ENCODE measurements at regions not wholly inside any gene's neighbourhood (a gene's known extent, or its start where the extent isn't known, plus 50 kb on each side); places are given as distances from the start of the nearest gene placed in this dataset.

DNA sequence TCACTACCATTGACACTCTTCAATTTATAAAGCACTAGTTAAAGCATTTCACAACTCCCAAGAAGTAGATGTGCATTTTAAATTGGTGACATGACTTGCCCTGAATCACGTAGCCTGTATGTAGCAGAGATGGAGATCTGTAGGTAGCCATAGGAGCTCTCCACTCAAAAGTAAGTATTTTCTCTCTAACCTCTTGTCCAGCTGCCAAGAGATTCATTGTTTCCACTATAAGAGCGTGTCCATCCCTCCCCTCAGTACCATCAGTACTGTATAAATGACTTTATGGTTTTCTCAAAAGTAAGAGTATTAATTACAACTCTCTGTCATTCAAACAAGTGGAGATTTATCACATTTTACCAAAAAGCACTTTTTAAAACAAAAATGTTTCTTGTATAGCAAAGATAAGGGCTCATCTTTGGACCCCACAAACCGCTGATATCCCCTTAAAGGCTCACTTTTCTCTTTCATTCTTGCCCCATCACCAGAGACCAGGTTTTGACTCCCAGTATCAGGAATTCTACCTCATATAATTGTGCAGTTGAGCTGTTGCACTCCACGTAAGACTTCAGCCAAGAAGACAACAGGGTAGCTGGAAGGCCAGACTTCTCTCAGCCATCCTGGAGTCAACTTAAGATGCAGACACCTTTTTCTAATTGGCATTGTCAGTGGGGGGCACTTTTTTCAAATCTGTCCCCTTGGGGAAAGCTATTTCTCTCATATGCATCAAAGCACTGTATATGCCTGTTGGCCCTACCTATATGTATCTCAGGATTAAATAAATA lies 78.0 kb upstream of the GALNT5 start:
- H3K36me3 ChIP-seq (ENCODE audit: control insufficient read depth, low read length), result no peaks in the 10 kb centered on the region
- H3K79me2 ChIP-seq (ENCODE audit: control insufficient read depth, low read length), result no peaks in the 10 kb centered on the region
- H3K4me1 ChIP-seq (ENCODE audit: control insufficient read depth, low read length), result no peaks in the 10 kb centered on the region
- no peaks in the 10 kb centered on the region for H4K20me1 ChIP-seq (ENCODE audit: control insufficient read depth, insufficient read depth, low read depth, low read length)
- H3K9me2 ChIP-seq (replicated peaks; ENCODE audit: control insufficient read depth, low read length), result no peaks in the 10 kb centered on the region
- no peaks in the 10 kb centered on the region for H3K9me3 ChIP-seq (ENCODE audit: control insufficient read depth, insufficient read depth, low read length)
- H3K27ac ChIP-seq (ENCODE audit: low read depth, low read length), result no peak overlapping the region
- no peak overlapping the region for H3K4me3 ChIP-seq (ENCODE audit: low read length)
- no peak overlapping the region for H3K4me2 ChIP-seq (ENCODE audit: low read length)
- H3K27me3 ChIP-seq (ENCODE audit: control insufficient read depth, low read length), result no peaks in the 10 kb centered on the region
- no peak for TF ChIP-seq EZH2phosphoT487 (IDR thresholded peaks at IDR 0.05; ENCODE audit: borderline replicate concordance, low read length)
- TF ChIP-seq, protein P1, sequence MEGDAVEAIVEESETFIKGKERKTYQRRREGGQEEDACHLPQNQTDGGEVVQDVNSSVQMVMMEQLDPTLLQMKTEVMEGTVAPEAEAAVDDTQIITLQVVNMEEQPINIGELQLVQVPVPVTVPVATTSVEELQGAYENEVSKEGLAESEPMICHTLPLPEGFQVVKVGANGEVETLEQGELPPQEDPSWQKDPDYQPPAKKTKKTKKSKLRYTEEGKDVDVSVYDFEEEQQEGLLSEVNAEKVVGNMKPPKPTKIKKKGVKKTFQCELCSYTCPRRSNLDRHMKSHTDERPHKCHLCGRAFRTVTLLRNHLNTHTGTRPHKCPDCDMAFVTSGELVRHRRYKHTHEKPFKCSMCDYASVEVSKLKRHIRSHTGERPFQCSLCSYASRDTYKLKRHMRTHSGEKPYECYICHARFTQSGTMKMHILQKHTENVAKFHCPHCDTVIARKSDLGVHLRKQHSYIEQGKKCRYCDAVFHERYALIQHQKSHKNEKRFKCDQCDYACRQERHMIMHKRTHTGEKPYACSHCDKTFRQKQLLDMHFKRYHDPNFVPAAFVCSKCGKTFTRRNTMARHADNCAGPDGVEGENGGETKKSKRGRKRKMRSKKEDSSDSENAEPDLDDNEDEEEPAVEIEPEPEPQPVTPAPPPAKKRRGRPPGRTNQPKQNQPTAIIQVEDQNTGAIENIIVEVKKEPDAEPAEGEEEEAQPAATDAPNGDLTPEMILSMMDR (IDR thresholded peaks at IDR 0.05; ENCODE audit: low read depth, low read length, poor library complexity, severe bottlenecking), result no peak
- no peaks in the 10 kb centered on the region for H3F3A ChIP-seq (ENCODE audit: control insufficient read depth, insufficient read depth)

DNA sequence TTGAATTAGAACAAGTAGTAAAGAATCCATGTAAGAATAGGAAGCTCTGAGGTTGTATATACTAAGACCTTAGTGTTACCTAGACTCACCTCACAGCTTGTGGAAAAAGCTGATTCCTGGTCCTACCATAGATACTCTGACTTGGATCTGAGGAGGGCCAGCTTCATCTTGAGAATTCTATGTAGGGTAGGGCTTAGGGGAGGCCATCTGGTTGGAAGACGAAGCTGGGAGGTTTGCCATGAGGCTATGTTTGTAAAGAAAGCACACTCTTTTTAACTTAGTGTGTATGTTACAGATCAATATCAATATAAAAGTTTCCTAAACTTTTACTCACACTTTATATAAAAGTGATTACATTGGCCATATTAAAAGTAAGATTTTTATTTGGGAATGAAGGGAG lies 77.1 kb upstream of the GALNT5 start:
- H3K9me3 ChIP-seq (ENCODE audit: control insufficient read depth, insufficient read depth, low read length), result no peaks in the 10 kb centered on the region
- H3F3A ChIP-seq (ENCODE audit: control insufficient read depth, insufficient read depth), result no peaks in the 10 kb centered on the region
- H3K4me2 ChIP-seq (ENCODE audit: low read length), result no peak overlapping the region
- no peaks in the 10 kb centered on the region for H4K20me1 ChIP-seq (ENCODE audit: control insufficient read depth, insufficient read depth, low read depth, low read length)
- 0 out of 2 replicates have a peak, but pooled peaks cover 3% of the 10 kb centered on the region for H3K27me3 ChIP-seq (ENCODE audit: control insufficient read depth, low read length)
- no peaks in the 10 kb centered on the region for H3K79me2 ChIP-seq (ENCODE audit: control insufficient read depth, low read length)
- H3K4me1 ChIP-seq (ENCODE audit: control insufficient read depth, low read length), result no peaks in the 10 kb centered on the region
- no peaks in the 10 kb centered on the region for H3K36me3 ChIP-seq (ENCODE audit: control insufficient read depth, low read length)
- no peak overlapping the region for H3K27ac ChIP-seq (ENCODE audit: low read depth, low read length)
- H3K4me3 ChIP-seq (ENCODE audit: low read length), result no peak overlapping the region
- H3K9me2 ChIP-seq (replicated peaks; ENCODE audit: control insufficient read depth, low read length), result no peaks in the 10 kb centered on the region
- TF ChIP-seq EZH2phosphoT487 (IDR thresholded peaks at IDR 0.05; ENCODE audit: borderline replicate concordance, low read length), result no peak
- TF ChIP-seq, protein P1 (IDR thresholded peaks at IDR 0.05; ENCODE audit: low read depth, low read length, poor library complexity, severe bottlenecking), result no peak

DNA sequence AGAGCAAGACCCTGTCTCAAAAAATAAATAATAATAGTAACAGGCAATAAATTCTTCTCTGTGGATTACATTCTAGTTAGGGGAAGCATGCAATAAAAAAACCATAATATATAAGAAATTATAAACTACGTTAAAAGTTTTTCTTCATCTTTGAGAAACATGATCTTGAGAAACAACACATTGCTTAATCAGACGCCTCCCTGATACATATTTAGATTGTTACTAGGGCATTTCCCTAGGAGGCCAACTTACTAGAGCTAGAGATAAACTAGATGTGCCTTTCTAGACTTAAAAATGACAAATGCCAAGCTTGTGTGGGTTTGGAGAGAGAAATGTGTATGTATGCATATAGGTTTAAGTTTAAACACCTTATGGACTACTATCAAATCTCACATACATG lies 76.3 kb upstream of the GALNT5 start:
- Histone ChIP-seq H3K4me1 (ENCODE audit: control insufficient read depth, low read length) (no peaks in the 10 kb centered on the region), H3K9me3 (ENCODE audit: control insufficient read depth, insufficient read depth, low read length) (no peaks in the 10 kb centered on the region), H3K27ac (ENCODE audit: low read depth, low read length) (no peak overlapping the region), H3F3A (ENCODE audit: control insufficient read depth, insufficient read depth) (no peaks in the 10 kb centered on the region), H3K9me2 (replicated peaks; ENCODE audit: control insufficient read depth, low read length) (no peaks in the 10 kb centered on the region), H3K36me3 (ENCODE audit: control insufficient read depth, low read length) (no peaks in the 10 kb centered on the region), H3K79me2 (ENCODE audit: control insufficient read depth, low read length) (no peaks in the 10 kb centered on the region), H3K27me3 (ENCODE audit: control insufficient read depth, low read length) (0 out of 2 replicates have a peak, but pooled peaks cover 5% of the 10 kb centered on the region), H3K4me2 (ENCODE audit: low read length) (no peak overlapping the region), H3K4me3 (ENCODE audit: low read length) (no peak overlapping the region), H4K20me1 (ENCODE audit: control insufficient read depth, insufficient read depth, low read depth, low read length) (no peaks in the 10 kb centered on the region)
- no peak for TF ChIP-seq EZH2phosphoT487 (IDR thresholded peaks at IDR 0.05; ENCODE audit: borderline replicate concordance, low read length)
- TF ChIP-seq, protein P1 (IDR thresholded peaks at IDR 0.05; ENCODE audit: low read depth, low read length, poor library complexity, severe bottlenecking), result no peak

Measured in DOHH2 (cell line).